Activated T-cell treated with anti-CD3 and anti-CD28 coated beads, Interleukin-2, amount 50 U/mL, for 72 hours (primary cell): ENCODE measurements at regions not wholly inside any gene's neighbourhood (a gene's known extent, or its start where the extent isn't known, plus 50 kb on each side); places are given as distances from the start of the nearest gene placed in this dataset.

Experiments used
- ATAC-seq, 2 donors: fragments of 150-1000 bp; cut with Tn5 transposase; replicated peaks in 1 of 2; 2 replicates each; pipeline ENCODE4 v1.10.0; 2021; ENCODE audit warnings: moderate library complexity in 2 of 2, mild to moderate bottlenecking in 1 of 2
- DNase-seq, 2 donors: peaks; one replicate each; pipeline ENCODE4 v3.0.0; 2021 to 2022; ENCODE audit warnings: mixed read lengths in 1 of 2
- H3K27ac Mint-ChIP-seq: one replicate; pipeline ENCODE4 v1.8.0; 2022; ENCODE audit warnings: mild to moderate bottlenecking, moderate library complexity, mixed read lengths
- H3K27me3 Mint-ChIP-seq: one replicate; pipeline ENCODE4 v1.8.0; 2022; ENCODE audit warnings: low read depth, mixed read lengths
- H3K36me3 Mint-ChIP-seq, 2 donors: one replicate each; pipeline ENCODE4 v1.8.0; 2022; ENCODE audit warnings: mixed read lengths in 2 of 2, mild to moderate bottlenecking in 1 of 2; ENCODE audit not compliant: insufficient read depth in 2 of 2
- H3K4me1 Mint-ChIP-seq: one replicate; pipeline ENCODE4 v1.8.0; 2022; ENCODE audit warnings: low read depth, mixed read lengths
- H3K4me3 Mint-ChIP-seq, 2 donors: one replicate each; pipeline ENCODE4 v1.8.0; 2022; ENCODE audit warnings: mild to moderate bottlenecking in 2 of 2, mixed read lengths in 2 of 2, moderate library complexity in 2 of 2
- H3K9me3 Mint-ChIP-seq, 2 donors: one replicate each; pipeline ENCODE4 v1.8.0; 2022; ENCODE audit warnings: mixed read lengths in 2 of 2

DNA sequence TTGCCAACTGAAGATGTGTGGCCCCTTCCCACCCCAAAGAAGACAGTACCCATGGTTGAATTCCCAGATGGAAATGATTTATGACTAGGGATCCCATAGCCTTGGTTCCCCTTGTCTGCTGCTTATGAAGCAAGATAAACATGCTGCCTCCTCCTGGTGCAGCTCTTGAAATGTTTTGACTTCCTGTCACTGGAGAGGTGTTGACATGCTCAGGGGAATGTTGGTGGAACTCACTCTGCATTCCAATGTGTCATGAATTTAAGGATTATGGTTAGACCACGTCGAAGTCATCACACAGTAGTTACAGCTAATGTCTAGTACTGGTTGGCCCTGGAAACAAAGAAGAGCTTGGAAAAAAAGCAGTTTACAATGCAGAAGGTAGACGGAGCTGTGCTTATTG, 69.0 kb upstream of the FAM110C start:
- ATAC-seq (no peak), DNase-seq (no peak)
- Mint-ChIP-seq H3K27ac (no peak overlapping the region), H3K4me1 (no peaks in the 10 kb centered on the region), H3K36me3 (no peaks in the 10 kb centered on the region), H3K4me3 (no peak overlapping the region), H3K9me3 (no peaks in the 10 kb centered on the region), H3K27me3 (peaks cover 5% of the 10 kb centered on the region)

DNA sequence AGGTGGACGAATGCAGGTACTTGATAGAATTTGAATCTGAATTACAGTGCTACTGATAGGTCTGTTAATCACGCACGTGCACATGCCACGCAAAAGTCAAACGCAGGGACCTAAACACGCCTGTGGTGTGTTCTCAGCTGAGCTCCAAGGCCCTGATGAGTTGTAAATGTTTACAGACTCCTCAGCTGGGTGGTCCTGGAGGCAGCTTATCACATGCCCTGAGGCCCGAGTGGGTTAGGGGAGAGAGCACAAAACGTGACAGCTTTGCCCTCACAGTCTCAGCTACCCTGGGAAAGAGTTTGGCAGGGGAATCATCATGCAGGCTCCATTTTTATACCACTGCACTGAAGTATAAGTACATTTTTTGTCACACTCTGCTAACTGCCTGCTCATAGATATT, 68.3 kb upstream of the FAM110C start:
- peaks cover 5% of the 10 kb centered on the region for H3K27me3 Mint-ChIP-seq
- no peaks in the 10 kb centered on the region for H3K36me3 Mint-ChIP-seq
- no peak for DNase-seq
- H3K27ac Mint-ChIP-seq = no peak overlapping the region
- H3K9me3 Mint-ChIP-seq = no peaks in the 10 kb centered on the region
- no peaks in the 10 kb centered on the region for H3K4me1 Mint-ChIP-seq
- H3K4me3 Mint-ChIP-seq = no peak overlapping the region
- ATAC-seq = no peak

DNA sequence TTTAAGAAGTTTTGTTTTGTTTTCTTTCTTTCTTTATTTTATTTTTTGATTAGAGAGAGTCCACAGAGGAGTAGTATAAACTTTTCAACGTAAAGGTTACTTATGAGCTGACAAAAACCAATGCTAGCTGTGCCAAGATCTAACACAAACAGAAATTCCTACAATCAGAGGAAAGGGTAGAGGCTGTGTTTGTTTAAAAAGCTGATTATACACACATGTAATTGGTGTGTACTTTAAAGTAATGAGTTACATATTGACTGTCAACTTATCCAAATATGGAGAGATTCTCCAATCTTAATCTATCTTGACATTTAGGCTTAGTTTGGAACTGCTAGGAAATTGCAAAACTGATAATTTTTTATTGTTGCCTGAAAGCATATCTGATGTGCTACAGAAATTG, 63.7 kb upstream of the FAM110C start:
- no peak overlapping the region for H3K27ac Mint-ChIP-seq
- peaks cover 9 to 13% of the 10 kb centered on the region in 2 donors for H3K36me3 Mint-ChIP-seq

DNA sequence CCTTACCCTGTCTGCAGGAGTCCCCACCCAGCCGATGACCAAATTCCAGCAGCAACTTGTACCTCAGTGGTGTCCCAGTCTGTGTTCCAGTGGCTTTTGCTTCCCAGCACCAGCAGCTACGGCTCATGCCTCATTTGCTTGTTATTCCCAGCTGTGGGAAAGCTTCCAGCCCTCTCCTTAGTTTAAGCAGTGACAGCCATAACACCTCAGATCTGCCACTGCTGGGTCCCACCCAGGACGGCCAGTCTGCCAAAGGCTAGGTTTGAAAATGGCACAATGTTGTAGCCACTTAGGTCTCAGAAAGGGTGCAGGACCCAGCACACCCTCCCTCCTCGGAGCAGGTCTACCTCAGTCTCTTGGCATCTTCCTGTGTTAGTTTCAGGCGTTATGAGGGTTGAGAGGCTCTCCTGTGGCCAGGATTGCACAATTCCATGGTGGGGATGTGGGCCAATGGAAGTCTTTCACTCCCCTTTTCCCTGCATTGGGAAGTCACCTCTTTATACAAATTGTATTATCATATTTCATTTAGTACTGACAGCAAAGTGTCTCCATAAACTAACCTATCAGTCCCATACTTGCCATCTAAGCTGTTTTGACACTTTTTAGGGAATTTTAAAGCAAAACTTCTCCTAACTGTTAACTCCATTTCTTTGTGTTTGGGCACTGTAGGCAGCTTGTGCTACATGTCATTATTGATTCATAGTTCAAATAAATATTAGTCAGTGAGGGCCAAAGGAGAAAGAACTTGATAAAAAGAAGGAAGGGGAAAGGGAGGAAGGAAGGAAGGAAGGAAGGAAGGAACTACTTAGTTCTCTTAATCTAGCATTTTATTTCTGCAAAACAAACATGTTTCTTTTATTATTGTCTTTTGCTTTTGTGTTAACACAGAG, 62.9 kb upstream of the FAM110C start:
- no peak overlapping the region for H3K27ac Mint-ChIP-seq
- ATAC-seq (no peak), DNase-seq (no peak)
- no peak overlapping the region for H3K4me3 Mint-ChIP-seq
- H3K36me3 Mint-ChIP-seq = peaks cover 10 to 13% of the 10 kb centered on the region in 2 donors
- no peaks in the 10 kb centered on the region for H3K4me1 Mint-ChIP-seq
- peaks cover 5% of the 10 kb centered on the region for H3K27me3 Mint-ChIP-seq
- H3K9me3 Mint-ChIP-seq = peaks cover 13 to 17% of the 10 kb centered on the region in 2 donors

More for the DNA sequence above, 63.7 kb upstream of the FAM110C start:
- no peaks in the 10 kb centered on the region for H3K4me1 Mint-ChIP-seq
- no peak overlapping the region for H3K4me3 Mint-ChIP-seq
- H3K9me3 Mint-ChIP-seq = peaks cover 13 to 15% of the 10 kb centered on the region in 2 donors
- H3K27me3 Mint-ChIP-seq = peaks cover 5% of the 10 kb centered on the region
- DNase-seq (no peak), ATAC-seq (no peak)

DNA sequence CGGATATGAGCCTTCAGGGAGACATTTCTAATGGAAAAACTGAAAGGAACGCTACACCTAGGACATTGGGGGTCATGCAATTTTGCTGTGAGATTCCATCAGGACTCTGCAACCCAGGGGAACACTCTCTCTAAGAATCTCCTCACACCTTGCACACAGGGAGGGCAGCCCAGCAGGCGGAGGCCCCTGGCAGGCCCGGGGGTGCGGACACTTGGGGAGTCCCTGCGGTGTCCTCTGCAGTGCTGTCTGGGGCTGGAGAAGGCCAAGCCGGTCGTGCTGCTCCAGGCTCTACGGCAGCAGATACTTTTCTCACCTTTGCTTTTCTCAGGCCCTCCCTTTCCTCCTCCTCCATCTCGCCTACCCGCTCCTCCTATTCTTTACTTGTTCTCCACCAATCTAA, 54.7 kb upstream of the FAM110C start:
- ATAC-seq (no peak), DNase-seq (no peak)
- H3K9me3 Mint-ChIP-seq = peaks cover 6 to 12% of the 10 kb centered on the region in 2 donors
- peaks cover 3% of the 10 kb centered on the region for H3K27me3 Mint-ChIP-seq
- H3K36me3 Mint-ChIP-seq = peaks cover 0 to 6% of the 10 kb centered on the region in 2 donors
- no peak overlapping the region for H3K27ac Mint-ChIP-seq
- H3K4me3 Mint-ChIP-seq = no peak overlapping the region
- no peaks in the 10 kb centered on the region for H3K4me1 Mint-ChIP-seq
